ENCODE measurements at regions not wholly inside any gene's neighbourhood (a gene's known extent, or its start where the extent isn't known, plus 50 kb on each side); places are given as distances from the start of the nearest gene placed in this dataset.

DNA sequence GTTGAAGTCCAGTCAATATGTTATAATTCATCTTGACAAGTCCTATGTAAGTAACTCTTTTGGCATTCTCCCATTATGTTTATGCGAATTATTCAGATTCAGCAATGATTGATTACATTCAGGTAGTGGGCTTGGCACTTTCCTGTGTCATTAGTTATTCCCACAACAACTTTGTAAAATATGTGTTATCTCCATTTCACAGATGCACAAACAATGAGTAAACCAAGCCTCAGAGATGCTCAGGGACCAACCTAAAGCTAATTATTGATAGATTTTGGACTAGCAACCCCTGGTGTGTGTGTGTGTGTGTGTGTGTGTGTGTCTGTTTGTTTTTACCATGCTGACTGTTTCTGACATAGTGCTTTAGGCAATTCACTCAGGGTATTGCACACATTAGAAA lies 371.1 kb upstream of the C1orf87 start:
- TF ChIP-seq, protein P1, sequence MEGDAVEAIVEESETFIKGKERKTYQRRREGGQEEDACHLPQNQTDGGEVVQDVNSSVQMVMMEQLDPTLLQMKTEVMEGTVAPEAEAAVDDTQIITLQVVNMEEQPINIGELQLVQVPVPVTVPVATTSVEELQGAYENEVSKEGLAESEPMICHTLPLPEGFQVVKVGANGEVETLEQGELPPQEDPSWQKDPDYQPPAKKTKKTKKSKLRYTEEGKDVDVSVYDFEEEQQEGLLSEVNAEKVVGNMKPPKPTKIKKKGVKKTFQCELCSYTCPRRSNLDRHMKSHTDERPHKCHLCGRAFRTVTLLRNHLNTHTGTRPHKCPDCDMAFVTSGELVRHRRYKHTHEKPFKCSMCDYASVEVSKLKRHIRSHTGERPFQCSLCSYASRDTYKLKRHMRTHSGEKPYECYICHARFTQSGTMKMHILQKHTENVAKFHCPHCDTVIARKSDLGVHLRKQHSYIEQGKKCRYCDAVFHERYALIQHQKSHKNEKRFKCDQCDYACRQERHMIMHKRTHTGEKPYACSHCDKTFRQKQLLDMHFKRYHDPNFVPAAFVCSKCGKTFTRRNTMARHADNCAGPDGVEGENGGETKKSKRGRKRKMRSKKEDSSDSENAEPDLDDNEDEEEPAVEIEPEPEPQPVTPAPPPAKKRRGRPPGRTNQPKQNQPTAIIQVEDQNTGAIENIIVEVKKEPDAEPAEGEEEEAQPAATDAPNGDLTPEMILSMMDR (IDR thresholded peaks at IDR 0.05; ENCODE audit: insufficient read depth, low read depth, low read length, missing control alignments): no peak
- no peak for DNase-seq (ENCODE audit: low read depth)
- no peak overlapping the region for H3K4me3 ChIP-seq (ENCODE audit: low read depth, low read length)

- H3K4me3 ChIP-seq (ENCODE audit: low read depth, low read length): no peak overlapping the region
- TF ChIP-seq, protein P1 (IDR thresholded peaks at IDR 0.05; ENCODE audit: insufficient read depth, low read depth, low read length, missing control alignments): no peak
- no peak for DNase-seq (ENCODE audit: low read depth)
Observed at GRCh38 chr1:60436186-60436585, 362.6 kb upstream of the C1orf87 start.

GRCh38 chr1:60431593-60431992 lies 358.0 kb upstream of the C1orf87 start:
- no peak for DNase-seq (ENCODE audit: low read depth)
- H3K4me3 ChIP-seq (ENCODE audit: low read depth, low read length): no peak overlapping the region
- TF ChIP-seq, protein P1 (IDR thresholded peaks at IDR 0.05; ENCODE audit: insufficient read depth, low read depth, low read length, missing control alignments): no peak

- no peak for DNase-seq (ENCODE audit: low read depth)
- TF ChIP-seq, protein P1 (IDR thresholded peaks at IDR 0.05; ENCODE audit: insufficient read depth, low read depth, low read length, missing control alignments): no peak
- no peak overlapping the region for H3K4me3 ChIP-seq (ENCODE audit: low read depth, low read length)
Observed at GRCh38 chr1:60430375-60430774, 356.8 kb upstream of the C1orf87 start.

DNA sequence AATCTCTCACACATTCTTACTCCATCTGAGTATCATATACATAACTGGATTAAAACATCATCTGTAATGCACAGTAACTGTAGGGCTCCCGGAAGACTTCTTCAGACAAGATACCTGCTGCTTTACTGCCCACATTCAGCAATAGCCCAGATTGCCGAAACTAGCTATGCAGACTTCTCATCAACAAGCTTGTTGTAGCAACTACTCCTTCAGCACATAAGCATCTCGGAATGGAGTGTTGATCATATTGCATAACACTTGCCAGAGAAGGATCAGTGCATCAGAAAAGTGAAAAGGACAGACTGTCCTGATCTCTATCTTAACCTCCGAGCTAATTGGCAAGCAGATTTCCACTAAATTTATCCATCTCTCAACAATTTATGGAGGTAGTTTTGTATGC lies 354.6 kb upstream of the C1orf87 start:
- DNase-seq (ENCODE audit: low read depth): no peak
- H3K4me3 ChIP-seq (ENCODE audit: low read depth, low read length): no peak overlapping the region
- TF ChIP-seq, protein P1 (IDR thresholded peaks at IDR 0.05; ENCODE audit: insufficient read depth, low read depth, low read length, missing control alignments): no peak

GRCh38 chr1:60427701-60428100 lies 354.1 kb upstream of the C1orf87 start:
- no peak for DNase-seq (ENCODE audit: low read depth)
- TF ChIP-seq, protein P1 (IDR thresholded peaks at IDR 0.05; ENCODE audit: insufficient read depth, low read depth, low read length, missing control alignments): no peak
- no peak overlapping the region for H3K4me3 ChIP-seq (ENCODE audit: low read depth, low read length)

DNA sequence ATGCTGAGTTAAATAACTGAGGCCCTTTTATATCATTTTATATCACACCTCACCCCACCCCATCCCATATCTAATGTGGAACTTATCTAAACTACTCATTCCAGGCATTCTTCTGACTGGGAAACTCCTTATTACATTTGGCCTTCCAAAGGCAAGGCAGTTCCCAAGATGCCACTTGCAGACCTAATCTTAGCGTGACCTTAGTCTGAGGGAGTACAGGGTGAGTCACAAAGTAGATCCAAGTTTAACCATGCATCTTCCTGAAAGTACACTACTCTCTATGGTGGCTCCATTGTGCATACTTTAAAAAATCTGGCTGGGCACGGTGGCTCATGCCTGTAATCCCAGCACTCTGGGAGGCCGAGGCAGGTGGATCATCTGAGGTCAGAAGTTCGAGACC lies 353.6 kb upstream of the C1orf87 start:
- H3K4me3 ChIP-seq (ENCODE audit: low read depth, low read length): no peak overlapping the region
- no peak for DNase-seq (ENCODE audit: low read depth)
- TF ChIP-seq, protein P1 (IDR thresholded peaks at IDR 0.05; ENCODE audit: insufficient read depth, low read depth, low read length, missing control alignments): no peak
